ENCODE measurements at regions not wholly inside any gene's neighbourhood (a gene's known extent, or its start where the extent isn't known, plus 50 kb on each side); places are given as distances from the start of the nearest gene placed in this dataset.
A peak's percentile ranks its signal among the peaks of the same experiment; 100 is the strongest.

- no peak for ATAC-seq
- Histone ChIP-seq H3K4me3 (no peak overlapping the region), H3K36me3 (replicated peaks in 1 of 2; ENCODE audit: insufficient read depth in 1 of 2, low read depth in 2 of 2) (no peaks in the 10 kb centered on the region), H3K27ac (no peak overlapping the region), H3K4me1 (no peaks in the 10 kb centered on the region), H3K9me3 (no peaks in the 10 kb centered on the region), H3K27me3 (no peaks in the 10 kb centered on the region)
- intact Hi-C loops (cut with DNase I), result no loop called here
- no peak for DNase-seq
- TF ChIP-seq CTCF (IDR thresholded peaks at IDR 0.05) (no peak), POLR2A (IDR thresholded peaks at IDR 0.05) (no peak)
- 69 to 73% methylated on average over 11 of the region's 11 CpGs for WGBS, 2 donors
Observed at GRCh38 chr1:55382806-55383305, 167.7 kb upstream of the USP24 start.

GRCh38 chr1:55381983-55382382, 166.8 kb upstream of the USP24 start:
- 50 to 61% methylated on average over 2 of the region's 2 CpGs for WGBS, 2 donors
- DNase-seq, result no peak
- no peaks in the 10 kb centered on the region for H3K27me3 ChIP-seq
- ATAC-seq, result no peak
- H3K27ac ChIP-seq, result no peak overlapping the region
- TF ChIP-seq CTCF (IDR thresholded peaks at IDR 0.05) (no peak), POLR2A (IDR thresholded peaks at IDR 0.05) (no peak)
- no peaks in the 10 kb centered on the region for H3K9me3 ChIP-seq
- no peaks in the 10 kb centered on the region for H3K4me1 ChIP-seq
- intact Hi-C loops (cut with DNase I), result no loop called here
- no peaks in the 10 kb centered on the region for H3K36me3 ChIP-seq (replicated peaks in 1 of 2; ENCODE audit: insufficient read depth in 1 of 2, low read depth in 2 of 2)
- H3K4me3 ChIP-seq, result no peak overlapping the region

GRCh38 chr1:55381491-55381890, 166.3 kb upstream of the USP24 start:
- DNase-seq (no peak), ATAC-seq (no peak)
- intact Hi-C loops (cut with DNase I), result no loop called here
- Histone ChIP-seq H3K9me3 (no peaks in the 10 kb centered on the region), H3K4me1 (no peaks in the 10 kb centered on the region), H3K4me3 (no peak overlapping the region), H3K36me3 (replicated peaks in 1 of 2; ENCODE audit: insufficient read depth in 1 of 2, low read depth in 2 of 2) (no peaks in the 10 kb centered on the region), H3K27me3 (no peaks in the 10 kb centered on the region), H3K27ac (no peak overlapping the region)
- TF ChIP-seq POLR2A (IDR thresholded peaks at IDR 0.05) (no peak), CTCF (IDR thresholded peaks at IDR 0.05) (no peak)
- WGBS, 2 donors, result 59 to 66% methylated on average over 5 of the region's 5 CpGs

- no peaks in the 10 kb centered on the region for H3K4me1 ChIP-seq
- 64 to 73% methylated on average over 4 of the region's 4 CpGs for WGBS, 2 donors
- intact Hi-C loops (cut with DNase I), result no loop called here
- no peak for ATAC-seq
- H3K36me3 ChIP-seq (replicated peaks in 1 of 2; ENCODE audit: insufficient read depth in 1 of 2, low read depth in 2 of 2), result no peaks in the 10 kb centered on the region
- DNase-seq, result peak in 1 of 4 donors; percentile 14
- H3K27ac ChIP-seq, result no peak overlapping the region
- H3K27me3 ChIP-seq, result no peaks in the 10 kb centered on the region
- no peak overlapping the region for H3K4me3 ChIP-seq
- TF ChIP-seq CTCF (IDR thresholded peaks at IDR 0.05), result no peak
- no peak for TF ChIP-seq POLR2A (IDR thresholded peaks at IDR 0.05)
- no peaks in the 10 kb centered on the region for H3K9me3 ChIP-seq
Observed at GRCh38 chr1:55380355-55380970, 165.3 kb upstream of the USP24 start.

- no peaks in the 10 kb centered on the region for H3K4me1 ChIP-seq
- H3K27me3 ChIP-seq, result no peaks in the 10 kb centered on the region
- H3K4me3 ChIP-seq, result no peak overlapping the region
- intact Hi-C loops (cut with DNase I), result no loop called here
- DNase-seq (peak; percentile 54 to 73 (median 62)), ATAC-seq (peak; percentile 40)
- no peaks in the 10 kb centered on the region for H3K9me3 ChIP-seq
- WGBS, 2 donors, result 24 to 27% methylated on average over 10 of the region's 10 CpGs
- no peak overlapping the region for H3K27ac ChIP-seq
- H3K36me3 ChIP-seq (replicated peaks in 1 of 2; ENCODE audit: insufficient read depth in 1 of 2, low read depth in 2 of 2), result no peaks in the 10 kb centered on the region
- TF ChIP-seq CTCF (IDR thresholded peaks at IDR 0.05), result peak in 6 of 7 experiments; percentile 21 to 62 (median 54)
- no peak for TF ChIP-seq POLR2A (IDR thresholded peaks at IDR 0.05)
Observed at GRCh38 chr1:55378582-55378981, 163.4 kb upstream of the USP24 start.
